Naive thymus-derived CD4-positive, alpha-beta T cell (primary cell): ENCODE measurements at regions not wholly inside any gene's neighbourhood (a gene's known extent, or its start where the extent isn't known, plus 50 kb on each side); places are given as distances from the start of the nearest gene placed in this dataset.

ENCODE experiments used
- ATAC-seq: fragments of 150-1000 bp; cut with Tn5 transposase; 2 replicates; pipeline ENCODE4 v1.10.0; 2021; ENCODE audit warnings: mild to moderate bottlenecking, moderate library complexity
- CTCF ChIA-PET: fragments of 350-600 bp; sonication (Branson Sonifier 250); formaldehyde crosslinking; loops from one replicate; lab custom pipeline; 2021; ENCODE audit warnings: antibody characterized with exemption; lab: Charles Lee
- POLR2A ChIA-PET: fragments of 350-600 bp; sonication (Branson Sonifier 250); formaldehyde crosslinking; loops from one replicate; lab custom pipeline; 2021; ENCODE audit warnings: antibody characterized with exemption, inconsistent platforms; lab: Charles Lee
- DNase-seq, 9 donors: peaks; one replicate each; pipeline versions ENCODE4 v3.0.0 to v3.0.0-alpha.2; 2020 to 2022; ENCODE audit warnings: mixed read lengths in 1 of 9
- H3K27ac ChIP-seq: one replicate; pipeline ENCODE4 v1.7.0; 2013; ENCODE audit warnings: mild to moderate bottlenecking, low read depth, low read length, moderate library complexity
- H3K27me3 ChIP-seq, 2 donors: one replicate each; pipeline ENCODE4 v1.7.0; 2013; ENCODE audit warnings: low read length in 2 of 2, mild to moderate bottlenecking in 2 of 2, moderate library complexity in 2 of 2; ENCODE audit not compliant: control insufficient read depth in 2 of 2, insufficient read depth in 2 of 2
- H3K36me3 ChIP-seq, 3 experiments: 1 replicate in 2 of 3; 2 replicates in 1 of 3; pipeline ENCODE4 v1.7.0; 2013; ENCODE audit warnings: low read length in 3 of 3, mild to moderate bottlenecking in 3 of 3, moderate library complexity in 1 of 3; ENCODE audit not compliant: insufficient read depth in 3 of 3, control insufficient read depth in 2 of 3
- H3K4me1 ChIP-seq, 2 donors: one replicate each; pipeline ENCODE4 v1.7.0; 2013; ENCODE audit warnings: low read length in 2 of 2, mild to moderate bottlenecking in 2 of 2, moderate library complexity in 1 of 2; ENCODE audit not compliant: control insufficient read depth in 2 of 2, insufficient read depth in 2 of 2
- H3K4me3 ChIP-seq: 2 replicates; pipeline ENCODE4 v1.7.0; 2013; ENCODE audit warnings: mild to moderate bottlenecking, low read length
- H3K9me3 ChIP-seq, 3 experiments: 1 replicate in 2 of 3; 2 replicates in 1 of 3; pipeline ENCODE4 v1.7.0; 2013; ENCODE audit warnings: low read length in 3 of 3; ENCODE audit not compliant: control insufficient read depth in 2 of 3
- H3K27ac Mint-ChIP-seq, 9 donors: one replicate each; pipeline ENCODE4 v1.8.0; 2020 to 2022; ENCODE audit warnings: mixed read lengths in 9 of 9, mild to moderate bottlenecking in 8 of 9, moderate library complexity in 5 of 9, inconsistent platforms in 2 of 9
- H3K27me3 Mint-ChIP-seq, 5 donors: one replicate each; pipeline ENCODE4 v1.8.0; 2021 to 2022; ENCODE audit warnings: mixed read lengths in 5 of 5, mild to moderate bottlenecking in 1 of 5
- H3K36me3 Mint-ChIP-seq, 5 donors: one replicate each; pipeline ENCODE4 v1.8.0; 2020 to 2022; ENCODE audit warnings: mixed read lengths in 5 of 5, mild to moderate bottlenecking in 3 of 5, inconsistent platforms in 1 of 5
- H3K4me1 Mint-ChIP-seq, 7 donors: one replicate each; pipeline ENCODE4 v1.8.0; 2020 to 2022; ENCODE audit warnings: mixed read lengths in 7 of 7, mild to moderate bottlenecking in 3 of 7, inconsistent platforms in 1 of 7
- H3K4me3 Mint-ChIP-seq, 10 donors: one replicate each; pipeline ENCODE4 v1.8.0; 2020 to 2022; ENCODE audit warnings: mild to moderate bottlenecking in 10 of 10, mixed read lengths in 10 of 10, moderate library complexity in 6 of 10, inconsistent platforms in 2 of 10
- H3K9me3 Mint-ChIP-seq, 11 donors: one replicate each; pipeline ENCODE4 v1.8.0; 2020 to 2022; ENCODE audit warnings: mixed read lengths in 11 of 11, mild to moderate bottlenecking in 4 of 11, inconsistent platforms in 1 of 11, moderate library complexity in 1 of 11
- intact Hi-C, 2 donors: fragments of 100-400 bp; cut with micrococcal nuclease; formaldehyde crosslinking; loops; one replicate each; pipeline ENCODE4 v1.15.1; 2023

- Mint-ChIP-seq H3K4me3 (no peak overlapping the region), H3K27ac (no peak overlapping the region), H3K9me3 (peaks cover 0 to 6% (median 0%) of the 10 kb centered on the region in 11 donors), H3K36me3 (peaks cover 0 to 4% (median 0%) of the 10 kb centered on the region in 5 donors), H3K27me3 (peaks cover 0 to 17% (median 0%) of the 10 kb centered on the region in 5 donors), H3K4me1 (no peaks in the 10 kb centered on the region)
- H3K27me3 ChIP-seq: no peaks in the 10 kb centered on the region
- ATAC-seq (no peak), DNase-seq (no peak)
- H3K9me3 ChIP-seq: no peaks in the 10 kb centered on the region
- intact Hi-C loops: no loop called here
- no peaks in the 10 kb centered on the region for H3K36me3 ChIP-seq
- CTCF ChIA-PET: no interaction called here
- H3K4me3 ChIP-seq: no peak overlapping the region
- POLR2A ChIA-PET: no interaction called here
- H3K27ac ChIP-seq: no peak overlapping the region
- H3K4me1 ChIP-seq: no peaks in the 10 kb centered on the region
These were observed 167.7 kb downstream of the PLPP3 start for GRCh38 chr1:56411484-56412180.

- Mint-ChIP-seq H3K27me3 (peaks cover 0 to 17% (median 0%) of the 10 kb centered on the region in 5 donors), H3K4me3 (no peak overlapping the region), H3K4me1 (no peaks in the 10 kb centered on the region), H3K36me3 (peaks cover 0 to 4% (median 0%) of the 10 kb centered on the region in 5 donors), H3K27ac (no peak overlapping the region), H3K9me3 (peaks cover 0 to 6% (median 0%) of the 10 kb centered on the region in 11 donors)
- no peak for DNase-seq
- ChIA-PET CTCF (no interaction called here), POLR2A (no interaction called here)
- Histone ChIP-seq H3K4me1 (no peaks in the 10 kb centered on the region), H3K4me3 (no peak overlapping the region), H3K27ac (no peak overlapping the region), H3K9me3 (no peaks in the 10 kb centered on the region), H3K27me3 (no peaks in the 10 kb centered on the region), H3K36me3 (no peaks in the 10 kb centered on the region)
- no peak for ATAC-seq
- intact Hi-C loops: no loop called here
These were observed 168.3 kb downstream of the PLPP3 start for GRCh38 chr1:56411021-56411420.

- no peak overlapping the region for H3K4me3 Mint-ChIP-seq
- H3K9me3 Mint-ChIP-seq: peaks cover 0 to 6% (median 0%) of the 10 kb centered on the region in 11 donors
- Histone ChIP-seq H3K4me3 (no peak overlapping the region), H3K9me3 (no peaks in the 10 kb centered on the region), H3K36me3 (no peaks in the 10 kb centered on the region), H3K27ac (no peak overlapping the region), H3K27me3 (no peaks in the 10 kb centered on the region), H3K4me1 (no peaks in the 10 kb centered on the region)
- no peaks in the 10 kb centered on the region for H3K4me1 Mint-ChIP-seq
- ChIA-PET CTCF (no interaction called here), POLR2A (no interaction called here)
- no peak for ATAC-seq
- peaks cover 0 to 12% (median 0%) of the 10 kb centered on the region in 5 donors for H3K27me3 Mint-ChIP-seq
- intact Hi-C loops: no loop called here
- H3K36me3 Mint-ChIP-seq: peaks cover 0 to 4% (median 0%) of the 10 kb centered on the region in 5 donors
- H3K27ac Mint-ChIP-seq: no peak overlapping the region
- no peak for DNase-seq
These were observed 169.0 kb downstream of the PLPP3 start for GRCh38 chr1:56410405-56410804.

- Mint-ChIP-seq H3K27me3 (peaks cover 0 to 6% (median 0%) of the 10 kb centered on the region in 5 donors), H3K4me1 (no peaks in the 10 kb centered on the region), H3K4me3 (no peak overlapping the region), H3K27ac (no peak overlapping the region), H3K36me3 (peaks cover 0 to 4% (median 0%) of the 10 kb centered on the region in 5 donors), H3K9me3 (peaks cover 0 to 5% (median 0%) of the 10 kb centered on the region in 11 donors)
- Histone ChIP-seq H3K36me3 (no peaks in the 10 kb centered on the region), H3K27me3 (no peaks in the 10 kb centered on the region), H3K27ac (no peak overlapping the region), H3K4me3 (no peak overlapping the region), H3K9me3 (no peaks in the 10 kb centered on the region), H3K4me1 (no peaks in the 10 kb centered on the region)
- ChIA-PET CTCF (interaction anchor here (0.6 kb wide), 1 partner anchor 418 kb away, joined by 4 read pairs; no protein-coding TSS in a partner anchor), POLR2A (no interaction called here)
- intact Hi-C loops: no loop called here
- no peak for ATAC-seq
- DNase-seq: no peak
These were observed 170.2 kb downstream of the PLPP3 start for GRCh38 chr1:56409112-56409691.

GRCh38 chr1:56406821-56407220, 172.5 kb downstream of the PLPP3 start:
- no peak overlapping the region for H3K27ac Mint-ChIP-seq
- H3K9me3 Mint-ChIP-seq: peaks cover 0 to 9% (median 0%) of the 10 kb centered on the region in 11 donors
- Histone ChIP-seq H3K9me3 (no peaks in the 10 kb centered on the region), H3K36me3 (no peaks in the 10 kb centered on the region), H3K27me3 (no peaks in the 10 kb centered on the region), H3K4me1 (no peaks in the 10 kb centered on the region), H3K27ac (no peak overlapping the region), H3K4me3 (no peak overlapping the region)
- intact Hi-C loops: no loop called here
- no peaks in the 10 kb centered on the region for H3K4me1 Mint-ChIP-seq
- ATAC-seq (no peak), DNase-seq (no peak)
- H3K27me3 Mint-ChIP-seq: peaks cover 0 to 3% (median 0%) of the 10 kb centered on the region in 5 donors
- POLR2A ChIA-PET: no interaction called here
- H3K36me3 Mint-ChIP-seq: no peaks in the 10 kb centered on the region
- CTCF ChIA-PET: no interaction called here
- H3K4me3 Mint-ChIP-seq: no peak overlapping the region

GRCh38 chr1:56404561-56405030, 174.8 kb downstream of the PLPP3 start:
- Histone ChIP-seq H3K4me1 (no peaks in the 10 kb centered on the region), H3K4me3 (no peak overlapping the region), H3K36me3 (no peaks in the 10 kb centered on the region), H3K9me3 (no peaks in the 10 kb centered on the region), H3K27me3 (no peaks in the 10 kb centered on the region), H3K27ac (no peak overlapping the region)
- intact Hi-C loops: no loop called here
- no peak overlapping the region for H3K4me3 Mint-ChIP-seq
- peaks cover 0 to 3% (median 0%) of the 10 kb centered on the region in 5 donors for H3K27me3 Mint-ChIP-seq
- POLR2A ChIA-PET: no interaction called here
- H3K27ac Mint-ChIP-seq: no peak overlapping the region
- no peaks in the 10 kb centered on the region for H3K4me1 Mint-ChIP-seq
- no peaks in the 10 kb centered on the region for H3K36me3 Mint-ChIP-seq
- H3K9me3 Mint-ChIP-seq: peaks cover 0 to 12% (median 0%) of the 10 kb centered on the region in 11 donors
- no peak for DNase-seq
- CTCF ChIA-PET: no interaction called here
- no peak for ATAC-seq
